Neural cell (in vitro differentiated cells): ENCODE measurements at regions not wholly inside any gene's neighbourhood (a gene's known extent, or its start where the extent isn't known, plus 50 kb on each side); places are given as distances from the start of the nearest gene placed in this dataset.

Experiments used
- H2AFZ ChIP-seq: fragments of 200-600, 300-800 bp; sonication (generic), shearing (Covaris generic); 2 replicates; pipeline ENCODE4 v1.6.0; 2014; ENCODE audit warnings: low read depth, mild to moderate bottlenecking, antibody characterized with exemption, low read length, moderate library complexity
- H3F3A ChIP-seq: fragments of 200-600 bp; shearing (Covaris generic); 2 replicates; pipeline ENCODE4 v1.6.1; 2016; ENCODE audit warnings: mild to moderate bottlenecking, moderate library complexity, mixed read lengths, antibody characterized with exemption, low read length; ENCODE audit not compliant: insufficient read depth, poor library complexity, severe bottlenecking
- H3K27ac ChIP-seq: fragments of 200-600, 300-800 bp; sonication (generic), shearing (Covaris generic); 2 replicates; pipeline ENCODE4 v1.5.1; 2014; ENCODE audit warnings: mild to moderate bottlenecking, low read length, moderate library complexity
- H3K27me3 ChIP-seq: fragments of 300-800, 200-600 bp; sonication (generic), shearing (Covaris generic); 2 replicates; pipeline ENCODE4 v1.6.0; 2014; ENCODE audit warnings: mild to moderate bottlenecking, low read depth, low read length, moderate library complexity; ENCODE audit not compliant: insufficient read depth
- H3K36me3 ChIP-seq: fragments of 300-800, 200-600 bp; sonication (generic), shearing (Covaris generic); 2 replicates; pipeline ENCODE4 v1.5.1; 2014; ENCODE audit warnings: mild to moderate bottlenecking, antibody characterized with exemption, low read length, moderate library complexity; ENCODE audit not compliant: insufficient read depth
- H3K4me2 ChIP-seq: fragments of 300-800, 200-600 bp; sonication (generic), shearing (Covaris generic); 2 replicates; pipeline ENCODE4 v1.6.0; 2014; ENCODE audit warnings: mild to moderate bottlenecking, low read length
- H3K4me3 ChIP-seq: fragments of 300-800, 200-600 bp; sonication (generic), shearing (Covaris generic); 2 replicates; pipeline ENCODE4 v1.5.1; 2014; ENCODE audit warnings: mild to moderate bottlenecking, low read length, moderate library complexity
- H3K79me2 ChIP-seq: fragments of 200-600 bp; shearing (Covaris generic); replicated peaks from 2 replicates; pipeline ENCODE4 v1.6.0; 2014; ENCODE audit warnings: mild to moderate bottlenecking, low read length, moderate library complexity; ENCODE audit not compliant: insufficient read depth
- H3K9ac ChIP-seq: fragments of 300-800, 200-600 bp; sonication (generic), shearing (Covaris generic); 2 replicates; pipeline ENCODE4 v1.6.1; 2016; ENCODE audit warnings: mild to moderate bottlenecking, low read length, mixed read lengths
- H3K9me2 ChIP-seq: fragments of 200-600 bp; shearing (Covaris generic); 2 replicates; pipeline ENCODE4 v1.6.1; 2016; ENCODE audit warnings: mild to moderate bottlenecking, low read length, mixed read lengths; ENCODE audit not compliant: insufficient read depth
- H3K9me3 ChIP-seq: fragments of 200-600, 300-800 bp; sonication (generic), shearing (Covaris generic); 2 replicates; pipeline ENCODE4 v1.6.1; 2016; ENCODE audit warnings: mild to moderate bottlenecking, mixed run types, low read length, moderate library complexity, mixed read lengths
- H4K20me1 ChIP-seq: fragments of 200-600 bp; shearing (Covaris generic); 2 replicates; pipeline ENCODE4 v1.6.1; 2016; ENCODE audit warnings: mild to moderate bottlenecking, mixed run types; ENCODE audit not compliant: insufficient read depth
- CTCF ChIP-seq: fragments of 450-650 bp; IDR thresholded peaks from 2 replicates; pipeline ENCODE4 v1.5.1; 2014; ENCODE audit warnings: antibody characterized with exemption, mild to moderate bottlenecking, moderate library complexity; ENCODE audit not compliant: poor library complexity, severe bottlenecking
- EP300 ChIP-seq: fragments of 450-650 bp; conservative IDR thresholded peaks from 2 replicates; pipeline ENCODE4 v1.6.1; 2014; ENCODE audit warnings: antibody characterized with exemption, mild to moderate bottlenecking, moderate library complexity; ENCODE audit not compliant: poor library complexity, severe bottlenecking
- EZH2 ChIP-seq: fragments of 200-600, 300-800 bp; shearing (Covaris generic), sonication (generic); IDR thresholded peaks from 2 replicates; pipeline ENCODE4 v1.6.1; 2014; ENCODE audit warnings: antibody characterized with exemption, low read length, borderline replicate concordance, mild to moderate bottlenecking; ENCODE audit not compliant: insufficient read depth, poor library complexity, severe bottlenecking
- MXI1 ChIP-seq: fragments of 450-650 bp; conservative IDR thresholded peaks from 2 replicates; pipeline ENCODE4 v1.6.1; 2014; ENCODE audit warnings: antibody characterized with exemption, mild to moderate bottlenecking; ENCODE audit not compliant: poor library complexity, severe bottlenecking
- POLR2AphosphoS5 ChIP-seq: IDR thresholded peaks from 2 replicates; pipeline ENCODE4 v1.6.1; 2012
- RAD21 ChIP-seq: fragments of 450-650 bp; conservative IDR thresholded peaks from 2 replicates; pipeline ENCODE4 v1.6.1; 2014; ENCODE audit warnings: antibody characterized with exemption, mild to moderate bottlenecking, moderate library complexity
- SMC3 ChIP-seq: fragments of 450-650 bp; conservative IDR thresholded peaks from 2 replicates; pipeline ENCODE4 v1.6.1; 2014; ENCODE audit warnings: antibody characterized with exemption, mild to moderate bottlenecking, moderate library complexity; ENCODE audit not compliant: poor library complexity
- TAF1 ChIP-seq: IDR thresholded peaks from 2 replicates; pipeline ENCODE4 v1.6.1; 2012; ENCODE audit warnings: low read depth
- TF ChIP-seq, protein P1 (sequence below): IDR thresholded peaks from 2 replicates; pipeline ENCODE4 v1.6.1; 2012; ENCODE audit warnings: borderline replicate concordance

DNA sequence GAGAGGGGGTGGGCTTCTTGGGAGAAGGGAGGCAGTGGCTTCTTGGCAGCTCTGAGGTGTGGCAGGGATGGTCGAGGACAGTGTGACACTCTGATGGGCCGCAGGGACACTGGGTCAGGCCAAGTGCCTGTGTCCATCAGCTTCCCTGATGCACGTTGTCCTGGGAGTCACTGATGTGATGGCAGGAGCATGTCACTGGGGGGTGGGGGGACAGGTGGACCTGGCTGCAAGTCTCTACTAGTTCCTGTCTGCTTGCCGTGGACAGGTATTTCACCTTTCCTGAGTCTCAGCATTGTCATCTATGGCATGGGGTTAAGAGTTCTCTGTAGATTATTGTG lies 592.9 kb downstream of the TBC1D22A start:
- H3K9me3 ChIP-seq = peaks cover 5% of the 10 kb centered on the region
- H4K20me1 ChIP-seq = no peaks in the 10 kb centered on the region
- H3K4me2 ChIP-seq = no peak overlapping the region
- H3K36me3 ChIP-seq = no peaks in the 10 kb centered on the region
- no peak overlapping the region for H3K27ac ChIP-seq
- no peak overlapping the region for H2AFZ ChIP-seq
- no peaks in the 10 kb centered on the region for H3K79me2 ChIP-seq
- H3F3A ChIP-seq = no peaks in the 10 kb centered on the region
- H3K9ac ChIP-seq = no peak overlapping the region
- no peaks in the 10 kb centered on the region for H3K9me2 ChIP-seq
- TF ChIP-seq, protein P1, sequence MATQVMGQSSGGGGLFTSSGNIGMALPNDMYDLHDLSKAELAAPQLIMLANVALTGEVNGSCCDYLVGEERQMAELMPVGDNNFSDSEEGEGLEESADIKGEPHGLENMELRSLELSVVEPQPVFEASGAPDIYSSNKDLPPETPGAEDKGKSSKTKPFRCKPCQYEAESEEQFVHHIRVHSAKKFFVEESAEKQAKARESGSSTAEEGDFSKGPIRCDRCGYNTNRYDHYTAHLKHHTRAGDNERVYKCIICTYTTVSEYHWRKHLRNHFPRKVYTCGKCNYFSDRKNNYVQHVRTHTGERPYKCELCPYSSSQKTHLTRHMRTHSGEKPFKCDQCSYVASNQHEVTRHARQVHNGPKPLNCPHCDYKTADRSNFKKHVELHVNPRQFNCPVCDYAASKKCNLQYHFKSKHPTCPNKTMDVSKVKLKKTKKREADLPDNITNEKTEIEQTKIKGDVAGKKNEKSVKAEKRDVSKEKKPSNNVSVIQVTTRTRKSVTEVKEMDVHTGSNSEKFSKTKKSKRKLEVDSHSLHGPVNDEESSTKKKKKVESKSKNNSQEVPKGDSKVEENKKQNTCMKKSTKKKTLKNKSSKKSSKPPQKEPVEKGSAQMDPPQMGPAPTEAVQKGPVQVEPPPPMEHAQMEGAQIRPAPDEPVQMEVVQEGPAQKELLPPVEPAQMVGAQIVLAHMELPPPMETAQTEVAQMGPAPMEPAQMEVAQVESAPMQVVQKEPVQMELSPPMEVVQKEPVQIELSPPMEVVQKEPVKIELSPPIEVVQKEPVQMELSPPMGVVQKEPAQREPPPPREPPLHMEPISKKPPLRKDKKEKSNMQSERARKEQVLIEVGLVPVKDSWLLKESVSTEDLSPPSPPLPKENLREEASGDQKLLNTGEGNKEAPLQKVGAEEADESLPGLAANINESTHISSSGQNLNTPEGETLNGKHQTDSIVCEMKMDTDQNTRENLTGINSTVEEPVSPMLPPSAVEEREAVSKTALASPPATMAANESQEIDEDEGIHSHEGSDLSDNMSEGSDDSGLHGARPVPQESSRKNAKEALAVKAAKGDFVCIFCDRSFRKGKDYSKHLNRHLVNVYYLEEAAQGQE = no peak
- no peak for TF ChIP-seq EZH2
- no peak for TF ChIP-seq POLR2AphosphoS5
- TF ChIP-seq TAF1 = no peak
- no peak for TF ChIP-seq SMC3
- TF ChIP-seq EP300 = no peak
- no peak for TF ChIP-seq RAD21
- no peak for TF ChIP-seq CTCF
- no peak for TF ChIP-seq MXI1
- no peaks in the 10 kb centered on the region for H3K27me3 ChIP-seq
- no peak overlapping the region for H3K4me3 ChIP-seq

- peaks cover 5% of the 10 kb centered on the region for H3K9me3 ChIP-seq
- H3K27me3 ChIP-seq = no peaks in the 10 kb centered on the region
- H2AFZ ChIP-seq = no peak overlapping the region
- no peaks in the 10 kb centered on the region for H4K20me1 ChIP-seq
- no peak overlapping the region for H3K27ac ChIP-seq
- no peak overlapping the region for H3K4me3 ChIP-seq
- no peaks in the 10 kb centered on the region for H3K9me2 ChIP-seq
- no peak overlapping the region for H3K9ac ChIP-seq
- no peaks in the 10 kb centered on the region for H3F3A ChIP-seq
- TF ChIP-seq CTCF = no peak
- H3K79me2 ChIP-seq = no peaks in the 10 kb centered on the region
- no peak overlapping the region for H3K4me2 ChIP-seq
- H3K36me3 ChIP-seq = no peaks in the 10 kb centered on the region
Observed at GRCh38 chr22:47354668-47355387, 592.4 kb downstream of the TBC1D22A start.
